NB4 (cell line): ENCODE measurements at regions not wholly inside any gene's neighbourhood (a gene's known extent, or its start where the extent isn't known, plus 50 kb on each side); places are given as distances from the start of the nearest gene placed in this dataset.

Experiments used
- CTCF ChIP-seq: IDR thresholded peaks from one replicate; pipeline ENCODE4 v1.5.1; 2012; ENCODE audit warnings: low read depth, low read length
- MAX ChIP-seq: IDR thresholded peaks from 2 replicates; pipeline ENCODE4 v1.6.1; 2011; ENCODE audit warnings: low read depth, low read length
- POLR2A ChIP-seq: IDR thresholded peaks from 2 replicates; pipeline ENCODE4 v1.6.1; 2011; ENCODE audit warnings: mild to moderate bottlenecking; ENCODE audit not compliant: insufficient read length; ENCODE audit errors: extremely low read depth

GRCh38 chr21:24188506-24188905 lies 1418.8 kb downstream of the MRPL39 start:
- no peak for TF ChIP-seq CTCF
- TF ChIP-seq POLR2A: no peak
- TF ChIP-seq MAX: no peak
